ENCODE measurements at regions not wholly inside any gene's neighbourhood (a gene's known extent, or its start where the extent isn't known, plus 50 kb on each side); places are given as distances from the start of the nearest gene placed in this dataset.
"Not testable (repeated sequence)": the region's sequence is repeated elsewhere in the genome, so short reads cannot be mapped to it uniquely, and the experiment has no call there.

DNA sequence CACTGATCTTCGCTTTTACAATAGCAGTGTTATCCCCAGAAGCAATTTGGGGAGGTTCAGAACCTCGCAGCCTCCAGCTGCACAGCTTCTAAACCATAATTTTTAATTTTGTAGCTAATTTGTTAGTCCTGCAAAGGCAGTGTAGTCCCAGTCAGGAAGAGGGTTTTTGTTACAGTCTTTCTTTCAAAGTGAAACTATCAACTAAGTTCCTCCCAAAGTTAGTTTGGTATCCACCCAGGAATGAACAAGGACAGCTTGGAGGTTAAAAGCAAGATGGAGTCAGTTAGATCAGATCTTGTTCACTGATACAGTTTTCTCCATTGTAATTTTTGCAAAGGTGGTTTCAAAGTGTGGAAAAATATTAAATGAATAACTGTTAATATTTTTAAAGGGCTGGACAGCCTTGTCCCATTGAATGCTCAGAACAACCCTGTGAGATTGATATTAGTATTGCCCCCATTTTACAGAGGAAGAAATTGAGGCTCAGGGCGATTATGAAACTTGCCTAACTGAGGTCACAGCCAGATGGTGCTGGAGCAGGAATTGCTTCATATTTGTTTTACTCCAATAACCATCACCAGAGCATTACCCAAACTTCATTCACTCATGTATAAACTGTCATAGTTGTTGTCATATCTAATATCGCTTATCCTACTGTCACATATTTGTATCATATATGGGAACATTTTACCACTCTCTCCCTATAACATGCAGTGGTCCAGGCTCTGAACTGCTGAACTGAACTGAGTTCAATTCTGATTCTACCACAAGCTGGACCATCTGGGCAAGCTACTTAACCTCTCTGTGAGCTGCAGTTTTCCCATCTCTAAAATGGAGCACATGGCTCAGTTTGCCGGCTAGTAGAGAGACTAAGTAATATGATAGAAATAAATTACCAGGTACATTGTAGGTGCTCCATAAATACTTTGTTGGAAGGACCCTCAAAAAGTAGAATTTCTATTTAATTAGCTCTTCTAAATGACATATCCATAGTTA lies 213.8 kb downstream of the BCAS1 start:
- no peak for DNase-seq (ENCODE audit: extremely low read depth, low read depth)
- TF ChIP-seq, protein P1, sequence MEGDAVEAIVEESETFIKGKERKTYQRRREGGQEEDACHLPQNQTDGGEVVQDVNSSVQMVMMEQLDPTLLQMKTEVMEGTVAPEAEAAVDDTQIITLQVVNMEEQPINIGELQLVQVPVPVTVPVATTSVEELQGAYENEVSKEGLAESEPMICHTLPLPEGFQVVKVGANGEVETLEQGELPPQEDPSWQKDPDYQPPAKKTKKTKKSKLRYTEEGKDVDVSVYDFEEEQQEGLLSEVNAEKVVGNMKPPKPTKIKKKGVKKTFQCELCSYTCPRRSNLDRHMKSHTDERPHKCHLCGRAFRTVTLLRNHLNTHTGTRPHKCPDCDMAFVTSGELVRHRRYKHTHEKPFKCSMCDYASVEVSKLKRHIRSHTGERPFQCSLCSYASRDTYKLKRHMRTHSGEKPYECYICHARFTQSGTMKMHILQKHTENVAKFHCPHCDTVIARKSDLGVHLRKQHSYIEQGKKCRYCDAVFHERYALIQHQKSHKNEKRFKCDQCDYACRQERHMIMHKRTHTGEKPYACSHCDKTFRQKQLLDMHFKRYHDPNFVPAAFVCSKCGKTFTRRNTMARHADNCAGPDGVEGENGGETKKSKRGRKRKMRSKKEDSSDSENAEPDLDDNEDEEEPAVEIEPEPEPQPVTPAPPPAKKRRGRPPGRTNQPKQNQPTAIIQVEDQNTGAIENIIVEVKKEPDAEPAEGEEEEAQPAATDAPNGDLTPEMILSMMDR (IDR thresholded peaks at IDR 0.05; ENCODE audit: low read depth, low read length): no peak

DNA sequence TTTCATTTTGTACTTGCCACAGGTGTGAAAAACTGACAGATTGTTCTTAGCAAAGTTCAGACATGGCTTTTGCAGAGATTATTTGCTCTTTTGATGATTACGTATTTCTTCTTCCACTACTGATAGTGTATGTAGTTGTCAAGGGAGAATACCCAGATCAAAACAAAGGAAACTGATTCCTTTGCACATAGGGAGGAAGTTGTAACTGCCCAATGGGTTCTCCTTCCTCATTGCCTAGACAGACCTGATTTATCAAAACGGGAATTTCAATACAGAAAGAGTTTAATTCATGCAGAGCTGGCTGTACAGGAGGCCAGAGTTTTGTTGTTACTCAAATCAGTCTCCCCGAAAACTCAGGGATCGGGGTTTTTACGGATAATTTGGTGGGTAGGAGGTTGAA lies 214.7 kb downstream of the BCAS1 start:
- no peak for DNase-seq (ENCODE audit: extremely low read depth, low read depth)
- TF ChIP-seq, protein P1 (IDR thresholded peaks at IDR 0.05; ENCODE audit: low read depth, low read length): no peak

DNA sequence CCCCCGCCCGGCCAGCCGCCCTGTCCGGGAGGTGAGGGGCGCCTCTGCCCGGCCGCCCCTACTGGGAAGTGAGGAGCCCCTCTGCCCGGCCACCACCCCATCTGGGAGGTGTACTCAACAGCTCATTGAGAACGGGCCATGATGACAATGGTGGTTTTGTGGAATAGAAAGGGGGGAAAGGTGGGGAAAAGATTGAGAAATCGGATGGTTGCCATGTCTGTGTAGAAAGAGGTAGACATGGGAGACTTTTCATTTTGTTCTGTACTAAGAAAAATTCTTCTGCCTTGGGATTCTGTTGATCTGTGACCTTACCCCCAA lies 215.8 kb downstream of the BCAS1 start:
- DNase-seq (ENCODE audit: extremely low read depth, low read depth): not testable (repeated sequence)

DNA sequence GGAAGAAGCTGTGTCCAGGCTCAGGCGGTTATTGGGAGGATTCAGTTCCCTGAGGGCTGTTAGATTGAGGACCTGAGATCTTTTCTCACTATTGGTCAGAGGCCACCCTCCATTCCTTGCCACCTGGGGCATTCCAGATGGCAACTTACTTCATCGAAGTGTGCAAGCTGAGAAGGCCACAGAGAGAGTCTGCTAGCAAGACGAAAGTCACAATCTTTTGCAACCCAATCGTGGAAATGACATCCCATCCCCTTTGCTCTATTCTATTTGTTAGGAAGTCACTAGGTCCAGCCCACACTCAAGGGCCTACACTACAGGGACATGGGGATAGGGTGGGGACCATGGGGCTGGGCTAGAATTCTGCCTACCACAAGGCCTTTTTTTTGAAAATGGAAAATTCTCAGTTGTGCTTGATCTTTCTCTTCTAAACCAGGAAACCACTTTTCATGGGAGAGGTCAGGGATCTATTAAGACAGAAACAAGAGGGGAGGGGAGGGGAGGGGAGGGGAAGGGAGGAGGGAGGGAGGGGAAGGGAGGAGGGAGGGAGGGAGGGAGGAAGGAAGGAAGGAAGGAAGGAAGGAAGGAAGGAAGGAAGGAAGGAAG lies 217.2 kb downstream of the BCAS1 start:
- TF ChIP-seq, protein P1 (IDR thresholded peaks at IDR 0.05; ENCODE audit: low read depth, low read length): no peak
- DNase-seq (ENCODE audit: extremely low read depth, low read depth): no peak

DNA sequence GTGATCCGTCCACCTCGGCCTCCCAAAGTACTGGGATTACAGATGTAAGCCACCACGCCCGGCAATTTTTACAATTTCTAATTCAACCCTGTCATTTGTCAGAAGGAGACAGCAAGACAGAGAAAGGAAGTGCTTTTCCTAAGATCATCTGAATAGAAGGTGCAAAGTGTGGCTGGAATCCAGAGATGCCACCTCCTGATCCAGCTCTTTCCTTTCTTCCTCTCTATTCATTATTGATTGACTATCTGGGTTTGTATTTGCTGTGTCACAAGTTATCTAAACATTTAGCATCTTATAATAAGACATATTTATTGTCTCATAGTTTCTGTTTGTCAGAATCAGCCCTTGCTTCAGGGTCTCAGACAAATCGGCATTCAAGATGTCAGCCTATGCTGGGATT lies 217.7 kb downstream of the BCAS1 start:
- no peak for DNase-seq (ENCODE audit: extremely low read depth, low read depth)
- TF ChIP-seq, protein P1 (IDR thresholded peaks at IDR 0.05; ENCODE audit: low read depth, low read length): no peak

DNA sequence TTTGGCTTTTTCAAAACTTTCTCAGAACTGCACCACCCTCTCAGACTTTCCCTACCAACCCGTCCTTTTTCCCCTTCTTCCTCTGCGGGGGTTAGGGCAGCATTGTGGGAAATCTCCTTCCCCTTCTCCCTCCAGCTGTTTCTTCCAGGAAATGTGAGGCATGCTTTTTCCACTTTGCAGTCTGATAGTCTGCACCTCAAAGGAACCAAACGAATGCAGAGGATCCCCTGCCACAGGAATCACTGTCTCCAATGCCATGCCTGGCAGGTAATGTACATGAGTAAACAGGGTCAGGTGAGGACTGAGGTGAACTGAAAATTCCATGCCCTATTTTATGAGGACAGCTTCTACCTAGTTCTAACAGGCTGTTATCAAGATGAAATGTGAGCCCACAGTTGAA lies 218.4 kb downstream of the BCAS1 start:
- TF ChIP-seq, protein P1 (IDR thresholded peaks at IDR 0.05; ENCODE audit: low read depth, low read length): no peak
- DNase-seq (ENCODE audit: extremely low read depth, low read depth): no peak

DNA sequence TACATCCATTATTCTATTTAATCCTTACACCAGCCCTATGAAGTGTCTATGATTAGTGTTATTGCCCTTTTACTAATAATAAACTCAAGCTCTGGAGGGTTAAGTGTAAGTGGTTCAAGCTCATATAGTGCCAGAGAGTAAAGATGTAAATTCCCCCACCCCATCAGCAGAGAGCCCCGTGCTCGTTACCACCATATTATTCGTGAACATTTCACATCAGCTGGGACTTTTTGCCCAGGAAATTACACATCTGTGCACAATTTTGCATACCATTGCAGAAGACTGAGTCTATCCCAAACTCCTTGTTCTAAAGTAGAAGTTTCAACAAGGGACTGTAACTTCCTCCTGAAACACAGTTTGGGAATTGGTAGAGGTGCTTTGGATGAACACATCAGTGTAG lies 220.1 kb downstream of the BCAS1 start:
- TF ChIP-seq, protein P1 (IDR thresholded peaks at IDR 0.05; ENCODE audit: low read depth, low read length): no peak
- DNase-seq (ENCODE audit: extremely low read depth, low read depth): no peak
